ENCODE measurements at regions not wholly inside any gene's neighbourhood (a gene's known extent, or its start where the extent isn't known, plus 50 kb on each side); places are given as distances from the start of the nearest gene placed in this dataset.

GRCh38 chr4:188841523-188841922 is 702.3 kb downstream of the TRIML1 start:
- ATAC-seq (ENCODE audit: insufficient number of reproducible peaks, low FRiP score, low read depth) (no peak), DNase-seq (ENCODE audit: low spot score) (no peak)
- no peak overlapping the region for H3K4me3 ChIP-seq
- H3K27ac ChIP-seq: no peak overlapping the region
- H3K9me3 ChIP-seq: no peaks in the 10 kb centered on the region
- no peaks in the 10 kb centered on the region for H3K27me3 ChIP-seq (replicated peaks; ENCODE audit: insufficient read depth)
- no peaks in the 10 kb centered on the region for H3K36me3 ChIP-seq
- H3K4me1 ChIP-seq (ENCODE audit: control insufficient read depth in 1 of 2, low read depth in 2 of 2): no peaks in the 10 kb centered on the region
- no peak for TF ChIP-seq CTCF (IDR thresholded peaks at IDR 0.05)

- no peaks in the 10 kb centered on the region for H3K4me1 ChIP-seq (ENCODE audit: control insufficient read depth in 1 of 2, low read depth in 2 of 2)
- no peak for DNase-seq (ENCODE audit: low spot score)
- H3K36me3 ChIP-seq: no peaks in the 10 kb centered on the region
- no peak for TF ChIP-seq CTCF (IDR thresholded peaks at IDR 0.05)
- H3K4me3 ChIP-seq: no peak overlapping the region
- peaks cover 3% of the 10 kb centered on the region for H3K9me3 ChIP-seq
- H3K27me3 ChIP-seq (replicated peaks; ENCODE audit: insufficient read depth): no peaks in the 10 kb centered on the region
- H3K27ac ChIP-seq: no peak overlapping the region
- no peak for ATAC-seq (ENCODE audit: insufficient number of reproducible peaks, low FRiP score, low read depth)
Observed at GRCh38 chr4:188854436-188854835, 715.2 kb downstream of the TRIML1 start.

- H3K27me3 ChIP-seq (replicated peaks; ENCODE audit: insufficient read depth): no peaks in the 10 kb centered on the region
- H3K27ac ChIP-seq: no peak overlapping the region
- H3K4me1 ChIP-seq (ENCODE audit: control insufficient read depth in 1 of 2, low read depth in 2 of 2): no peaks in the 10 kb centered on the region
- H3K4me3 ChIP-seq: no peak overlapping the region
- no peaks in the 10 kb centered on the region for H3K36me3 ChIP-seq
- H3K9me3 ChIP-seq: peaks cover 7% of the 10 kb centered on the region
- no peak for ATAC-seq (ENCODE audit: insufficient number of reproducible peaks, low FRiP score, low read depth)
- no peak for TF ChIP-seq CTCF (IDR thresholded peaks at IDR 0.05)
- no peak for DNase-seq (ENCODE audit: low spot score)
Observed at GRCh38 chr4:188858696-188859095, 719.5 kb downstream of the TRIML1 start.

- Histone ChIP-seq H3K9me3 (peaks cover 5% of the 10 kb centered on the region), H3K36me3 (no peaks in the 10 kb centered on the region), H3K4me3 (no peak overlapping the region), H3K4me1 (ENCODE audit: control insufficient read depth in 1 of 2, low read depth in 2 of 2) (no peaks in the 10 kb centered on the region), H3K27me3 (replicated peaks; ENCODE audit: insufficient read depth) (no peaks in the 10 kb centered on the region), H3K27ac (no peak overlapping the region)
- no peak for DNase-seq (ENCODE audit: low spot score)
- TF ChIP-seq CTCF (IDR thresholded peaks at IDR 0.05): no peak
- no peak for ATAC-seq (ENCODE audit: insufficient number of reproducible peaks, low FRiP score, low read depth)
Observed at GRCh38 chr4:188864741-188865140, 725.5 kb downstream of the TRIML1 start.

- TF ChIP-seq CTCF (IDR thresholded peaks at IDR 0.05): no peak
- DNase-seq (ENCODE audit: low spot score) (no peak), ATAC-seq (ENCODE audit: insufficient number of reproducible peaks, low FRiP score, low read depth) (no peak)
Observed at GRCh38 chr4:188867796-188868195, 728.6 kb downstream of the TRIML1 start.

More at GRCh38 chr4:188867796-188868195, 728.6 kb downstream of the TRIML1 start:
- no peak overlapping the region for H3K27ac ChIP-seq
- no peak overlapping the region for H3K4me3 ChIP-seq
- H3K4me1 ChIP-seq (ENCODE audit: control insufficient read depth in 1 of 2, low read depth in 2 of 2): no peaks in the 10 kb centered on the region
- H3K9me3 ChIP-seq: no peaks in the 10 kb centered on the region
- no peaks in the 10 kb centered on the region for H3K27me3 ChIP-seq (replicated peaks; ENCODE audit: insufficient read depth)
- H3K36me3 ChIP-seq: no peaks in the 10 kb centered on the region
